GM23338 (cell line): ENCODE measurements at regions not wholly inside any gene's neighbourhood (a gene's known extent, or its start where the extent isn't known, plus 50 kb on each side); places are given as distances from the start of the nearest gene placed in this dataset.
"Not testable (repeated sequence)": the region's sequence is repeated elsewhere in the genome, so short reads cannot be mapped to it uniquely, and the experiment has no call there.

Experiments
- ATAC-seq: fragments of 200-7000 bp; cut with Tn5 transposase; 3 replicates; pipeline ENCODE4 v1.9.1; 2020
- DNase-seq: peaks from one replicate; pipeline ENCODE4 v3.0.0-alpha.2; 2015; ENCODE audit warnings: low spot score
- H2AFZ ChIP-seq: fragments of 200-600 bp; sonication (generic); 2 replicates; pipeline ENCODE4 v1.8.0; 2016; ENCODE audit warnings: antibody characterized with exemption, mild to moderate bottlenecking, moderate library complexity
- H3F3A ChIP-seq: fragments of 200-600 bp; sonication (generic); replicated peaks from 2 replicates; pipeline ENCODE4 v1.8.0; 2017; ENCODE audit warnings: antibody characterized with exemption, mixed run types, low read depth
- H3K27ac ChIP-seq: fragments of 200-600 bp; sonication (generic); 2 replicates; pipeline ENCODE4 v1.6.1; 2016; ENCODE audit warnings: low read depth
- H3K27me3 ChIP-seq: fragments of 200-600 bp; sonication (generic); 2 replicates; pipeline ENCODE4 v1.8.0; 2016; ENCODE audit warnings: mild to moderate bottlenecking, mixed run types, moderate library complexity; ENCODE audit not compliant: insufficient read depth
- H3K36me3 ChIP-seq: fragments of 200-600 bp; sonication (generic); 2 replicates; pipeline ENCODE4 v1.8.0; 2016; ENCODE audit warnings: mild to moderate bottlenecking; ENCODE audit not compliant: insufficient read depth
- H3K4me1 ChIP-seq: fragments of 200-600 bp; sonication (generic); 2 replicates; pipeline ENCODE4 v1.8.0; 2016; ENCODE audit warnings: mild to moderate bottlenecking, moderate library complexity; ENCODE audit not compliant: insufficient read depth
- H3K4me2 ChIP-seq: fragments of 200-600 bp; sonication (generic); 2 replicates; pipeline ENCODE4 v1.7.1; 2017; ENCODE audit warnings: mixed run types
- H3K4me3 ChIP-seq: fragments of 200-600 bp; sonication (generic); 2 replicates; pipeline ENCODE4 v1.6.1; 2016; ENCODE audit warnings: mixed run types
- H3K79me2 ChIP-seq: fragments of 200-600 bp; sonication (generic); replicated peaks from 2 replicates; pipeline ENCODE4 v1.8.0; 2017; ENCODE audit warnings: mild to moderate bottlenecking; ENCODE audit not compliant: insufficient read depth
- H3K9me2 ChIP-seq: fragments of 200-600 bp; sonication (generic); 2 replicates; pipeline ENCODE4 v1.8.0; 2017; ENCODE audit not compliant: insufficient read depth
- H4K20me1 ChIP-seq: fragments of 200-600 bp; sonication (generic); replicated peaks from 2 replicates; pipeline ENCODE4 v1.8.0; 2017; ENCODE audit warnings: mild to moderate bottlenecking; ENCODE audit not compliant: insufficient read depth
- H3K27ac Mint-ChIP-seq: 2 replicates; pipeline ENCODE4 v1.8.0; 2020; ENCODE audit warnings: inconsistent platforms, mild to moderate bottlenecking, moderate library complexity, mixed read lengths
- H3K27me3 Mint-ChIP-seq: 3 replicates; pipeline ENCODE4 v1.8.0; 2022; ENCODE audit warnings: low read depth, mild to moderate bottlenecking, moderate library complexity, mixed read lengths, inconsistent platforms; ENCODE audit not compliant: insufficient read depth, poor library complexity
- H3K36me3 Mint-ChIP-seq: 3 replicates; pipeline ENCODE4 v1.8.0; 2021; ENCODE audit warnings: low read depth, mild to moderate bottlenecking, inconsistent platforms, moderate library complexity, mixed read lengths
- H3K4me1 Mint-ChIP-seq: 3 replicates; pipeline ENCODE4 v1.8.0; 2020; ENCODE audit warnings: mild to moderate bottlenecking, inconsistent platforms, mixed read lengths
- H3K4me3 Mint-ChIP-seq: 3 replicates; pipeline ENCODE4 v1.8.0; 2021; ENCODE audit warnings: moderate library complexity, mild to moderate bottlenecking, inconsistent platforms, mixed read lengths
- H3K9me3 Mint-ChIP-seq: 3 replicates; pipeline ENCODE4 v1.8.0; 2020; ENCODE audit warnings: moderate library complexity, mild to moderate bottlenecking, inconsistent platforms, mixed read lengths
- NANOG ChIP-seq: IDR thresholded peaks from 2 replicates; pipeline ENCODE4 v1.6.1; 2016; ENCODE audit warnings: antibody characterized with exemption, borderline replicate concordance
- STAT1 ChIP-seq: IDR thresholded peaks from one replicate; pipeline ENCODE4 v1.6.1; 2016; ENCODE audit warnings: antibody characterized with exemption; ENCODE audit not compliant: unreplicated experiment
- ZNF331 ChIP-seq: fragments of 250-450 bp; sonication (Bioruptor Pico); IDR thresholded peaks from 2 replicates; pipeline ENCODE4 v1.5.0; 2020; ENCODE audit warnings: low read depth, mild to moderate bottlenecking, moderate library complexity
- TF ChIP-seq, protein P1 (sequence below): IDR thresholded peaks from 2 replicates; pipeline ENCODE4 v1.6.1; 2016; ENCODE audit warnings: antibody characterized with exemption
- TF ChIP-seq, protein P2 (sequence below), 2 experiments: fragments of 200-600 bp in 1 of 2; sonication (generic) in 1 of 2; conservative IDR thresholded peaks; 2 replicates each; pipeline versions ENCODE4 v1.5.1 to v1.6.1; 2016 to 2017; ENCODE audit warnings: antibody characterized with exemption in 2 of 2, low read depth in 2 of 2, mild to moderate bottlenecking in 2 of 2, moderate library complexity in 1 of 2
- TF ChIP-seq, protein P3 (sequence below): fragments of 250-450 bp; sonication (Bioruptor Pico); IDR thresholded peaks from 2 replicates; pipeline ENCODE4 v1.5.0; 2020; ENCODE audit warnings: mild to moderate bottlenecking, moderate library complexity

DNA sequence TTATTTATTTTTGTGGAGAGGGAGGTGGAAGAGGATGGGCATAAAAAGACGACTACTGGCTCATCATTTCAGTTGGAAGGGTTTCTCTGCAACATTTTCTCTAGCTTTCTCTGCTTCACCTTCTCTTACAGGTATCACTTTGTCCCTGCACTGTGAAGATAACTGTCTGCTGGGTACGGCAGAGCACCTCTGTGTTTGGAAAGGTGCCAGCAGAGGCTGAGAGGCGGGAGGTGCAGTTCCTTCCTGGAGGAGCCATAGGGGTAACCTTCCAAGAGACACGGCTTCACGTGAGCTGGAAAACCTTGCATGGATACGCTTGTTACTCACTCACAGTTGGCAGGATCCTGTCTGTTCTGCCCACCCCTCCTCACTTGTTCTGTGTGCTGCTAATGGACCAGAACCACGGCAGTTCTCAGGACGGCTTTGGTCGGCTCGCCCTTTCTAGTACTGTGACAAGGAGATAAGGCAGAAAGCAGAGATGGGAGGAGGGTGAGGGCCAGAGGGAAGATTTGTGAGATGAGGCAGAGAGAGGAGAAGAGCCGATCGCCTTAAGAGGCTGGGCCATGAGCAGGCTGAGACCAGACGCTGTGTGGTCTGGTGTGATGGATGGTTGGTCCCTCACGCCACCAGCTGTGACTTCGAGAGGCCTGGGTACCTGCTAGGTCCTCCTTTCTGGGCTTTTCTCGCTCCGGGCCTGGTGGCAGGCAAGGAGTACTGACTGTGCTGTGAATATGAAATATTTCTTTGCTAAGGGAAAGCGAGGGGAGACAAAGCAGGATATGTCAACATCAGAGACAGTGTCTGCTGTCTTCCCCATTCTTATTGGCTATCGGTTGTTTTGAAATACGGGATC is 66.8 kb downstream of the MRPL57 start:
- Histone ChIP-seq H3K27ac (no peak overlapping the region), H3K4me3 (no peak overlapping the region), H3F3A (no peaks in the 10 kb centered on the region), H3K9me2 (no peaks in the 10 kb centered on the region), H3K79me2 (no peaks in the 10 kb centered on the region), H3K4me1 (no peaks in the 10 kb centered on the region), H2AFZ (no peak overlapping the region), H4K20me1 (no peaks in the 10 kb centered on the region), H3K4me2 (no peak overlapping the region), H3K36me3 (no peaks in the 10 kb centered on the region), H3K27me3 (no peaks in the 10 kb centered on the region)
- Mint-ChIP-seq H3K36me3 (no peaks in the 10 kb centered on the region), H3K27ac (no peak overlapping the region), H3K9me3 (peaks cover 4% of the 10 kb centered on the region), H3K4me3 (no peak overlapping the region), H3K4me1 (peaks cover 4% of the 10 kb centered on the region), H3K27me3 (peaks cover 3% of the 10 kb centered on the region)
- TF ChIP-seq, protein P1, sequence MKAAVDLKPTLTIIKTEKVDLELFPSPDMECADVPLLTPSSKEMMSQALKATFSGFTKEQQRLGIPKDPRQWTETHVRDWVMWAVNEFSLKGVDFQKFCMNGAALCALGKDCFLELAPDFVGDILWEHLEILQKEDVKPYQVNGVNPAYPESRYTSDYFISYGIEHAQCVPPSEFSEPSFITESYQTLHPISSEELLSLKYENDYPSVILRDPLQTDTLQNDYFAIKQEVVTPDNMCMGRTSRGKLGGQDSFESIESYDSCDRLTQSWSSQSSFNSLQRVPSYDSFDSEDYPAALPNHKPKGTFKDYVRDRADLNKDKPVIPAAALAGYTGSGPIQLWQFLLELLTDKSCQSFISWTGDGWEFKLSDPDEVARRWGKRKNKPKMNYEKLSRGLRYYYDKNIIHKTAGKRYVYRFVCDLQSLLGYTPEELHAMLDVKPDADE = no peak
- TF ChIP-seq NANOG (no peak), STAT1 (no peak), ZNF331 (CRISPR knock-in tag) (no peak)
- TF ChIP-seq, protein P2, sequence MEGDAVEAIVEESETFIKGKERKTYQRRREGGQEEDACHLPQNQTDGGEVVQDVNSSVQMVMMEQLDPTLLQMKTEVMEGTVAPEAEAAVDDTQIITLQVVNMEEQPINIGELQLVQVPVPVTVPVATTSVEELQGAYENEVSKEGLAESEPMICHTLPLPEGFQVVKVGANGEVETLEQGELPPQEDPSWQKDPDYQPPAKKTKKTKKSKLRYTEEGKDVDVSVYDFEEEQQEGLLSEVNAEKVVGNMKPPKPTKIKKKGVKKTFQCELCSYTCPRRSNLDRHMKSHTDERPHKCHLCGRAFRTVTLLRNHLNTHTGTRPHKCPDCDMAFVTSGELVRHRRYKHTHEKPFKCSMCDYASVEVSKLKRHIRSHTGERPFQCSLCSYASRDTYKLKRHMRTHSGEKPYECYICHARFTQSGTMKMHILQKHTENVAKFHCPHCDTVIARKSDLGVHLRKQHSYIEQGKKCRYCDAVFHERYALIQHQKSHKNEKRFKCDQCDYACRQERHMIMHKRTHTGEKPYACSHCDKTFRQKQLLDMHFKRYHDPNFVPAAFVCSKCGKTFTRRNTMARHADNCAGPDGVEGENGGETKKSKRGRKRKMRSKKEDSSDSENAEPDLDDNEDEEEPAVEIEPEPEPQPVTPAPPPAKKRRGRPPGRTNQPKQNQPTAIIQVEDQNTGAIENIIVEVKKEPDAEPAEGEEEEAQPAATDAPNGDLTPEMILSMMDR (conservative IDR thresholded peaks at IDR 0.05; ENCODE audit: low read depth in 2 of 2) = no peak
- TF ChIP-seq, protein P3, sequence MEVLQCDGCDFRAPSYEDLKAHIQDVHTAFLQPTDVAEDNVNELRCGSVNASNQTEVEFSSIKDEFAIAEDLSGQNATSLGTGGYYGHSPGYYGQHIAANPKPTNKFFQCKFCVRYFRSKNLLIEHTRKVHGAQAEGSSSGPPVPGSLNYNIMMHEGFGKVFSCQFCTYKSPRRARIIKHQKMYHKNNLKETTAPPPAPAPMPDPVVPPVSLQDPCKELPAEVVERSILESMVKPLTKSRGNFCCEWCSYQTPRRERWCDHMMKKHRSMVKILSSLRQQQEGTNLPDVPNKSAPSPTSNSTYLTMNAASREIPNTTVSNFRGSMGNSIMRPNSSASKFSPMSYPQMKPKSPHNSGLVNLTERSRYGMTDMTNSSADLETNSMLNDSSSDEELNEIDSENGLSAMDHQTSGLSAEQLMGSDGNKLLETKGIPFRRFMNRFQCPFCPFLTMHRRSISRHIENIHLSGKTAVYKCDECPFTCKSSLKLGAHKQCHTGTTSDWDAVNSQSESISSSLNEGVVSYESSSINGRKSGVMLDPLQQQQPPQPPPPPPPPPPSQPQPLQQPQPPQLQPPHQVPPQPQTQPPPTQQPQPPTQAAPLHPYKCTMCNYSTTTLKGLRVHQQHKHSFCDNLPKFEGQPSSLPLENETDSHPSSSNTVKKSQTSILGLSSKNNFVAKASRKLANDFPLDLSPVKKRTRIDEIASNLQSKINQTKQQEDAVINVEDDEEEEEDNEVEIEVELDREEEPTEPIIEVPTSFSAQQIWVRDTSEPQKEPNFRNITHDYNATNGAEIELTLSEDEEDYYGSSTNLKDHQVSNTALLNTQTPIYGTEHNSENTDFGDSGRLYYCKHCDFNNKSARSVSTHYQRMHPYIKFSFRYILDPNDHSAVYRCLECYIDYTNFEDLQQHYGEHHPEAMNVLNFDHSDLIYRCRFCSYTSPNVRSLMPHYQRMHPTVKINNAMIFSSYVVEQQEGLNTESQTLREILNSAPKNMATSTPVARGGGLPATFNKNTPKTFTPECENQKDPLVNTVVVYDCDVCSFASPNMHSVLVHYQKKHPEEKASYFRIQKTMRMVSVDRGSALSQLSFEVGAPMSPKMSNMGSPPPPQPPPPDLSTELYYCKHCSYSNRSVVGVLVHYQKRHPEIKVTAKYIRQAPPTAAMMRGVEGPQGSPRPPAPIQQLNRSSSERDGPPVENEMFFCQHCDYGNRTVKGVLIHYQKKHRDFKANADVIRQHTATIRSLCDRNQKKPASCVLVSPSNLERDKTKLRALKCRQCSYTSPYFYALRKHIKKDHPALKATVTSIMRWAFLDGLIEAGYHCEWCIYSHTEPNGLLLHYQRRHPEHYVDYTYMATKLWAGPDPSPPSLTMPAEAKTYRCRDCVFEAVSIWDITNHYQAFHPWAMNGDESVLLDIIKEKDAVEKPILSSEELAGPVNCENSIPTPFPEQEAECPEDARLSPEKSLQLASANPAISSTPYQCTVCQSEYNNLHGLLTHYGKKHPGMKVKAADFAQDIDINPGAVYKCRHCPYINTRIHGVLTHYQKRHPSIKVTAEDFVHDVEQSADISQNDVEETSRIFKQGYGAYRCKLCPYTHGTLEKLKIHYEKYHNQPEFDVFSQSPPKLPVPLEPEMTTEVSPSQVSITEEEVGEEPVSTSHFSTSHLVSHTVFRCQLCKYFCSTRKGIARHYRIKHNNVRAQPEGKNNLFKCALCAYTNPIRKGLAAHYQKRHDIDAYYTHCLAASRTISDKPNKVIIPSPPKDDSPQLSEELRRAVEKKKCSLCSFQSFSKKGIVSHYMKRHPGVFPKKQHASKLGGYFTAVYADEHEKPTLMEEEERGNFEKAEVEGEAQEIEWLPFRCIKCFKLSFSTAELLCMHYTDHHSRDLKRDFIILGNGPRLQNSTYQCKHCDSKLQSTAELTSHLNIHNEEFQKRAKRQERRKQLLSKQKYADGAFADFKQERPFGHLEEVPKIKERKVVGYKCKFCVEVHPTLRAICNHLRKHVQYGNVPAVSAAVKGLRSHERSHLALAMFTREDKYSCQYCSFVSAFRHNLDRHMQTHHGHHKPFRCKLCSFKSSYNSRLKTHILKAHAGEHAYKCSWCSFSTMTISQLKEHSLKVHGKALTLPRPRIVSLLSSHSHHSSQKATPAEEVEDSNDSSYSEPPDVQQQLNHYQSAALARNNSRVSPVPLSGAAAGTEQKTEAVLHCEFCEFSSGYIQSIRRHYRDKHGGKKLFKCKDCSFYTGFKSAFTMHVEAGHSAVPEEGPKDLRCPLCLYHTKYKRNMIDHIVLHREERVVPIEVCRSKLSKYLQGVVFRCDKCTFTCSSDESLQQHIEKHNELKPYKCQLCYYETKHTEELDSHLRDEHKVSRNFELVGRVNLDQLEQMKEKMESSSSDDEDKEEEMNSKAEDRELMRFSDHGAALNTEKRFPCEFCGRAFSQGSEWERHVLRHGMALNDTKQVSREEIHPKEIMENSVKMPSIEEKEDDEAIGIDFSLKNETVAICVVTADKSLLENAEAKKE (CRISPR knock-in tag) = no peak
- DNase-seq (no peak), ATAC-seq (no peak; the same call in 2 of the 3 replicates)

DNA sequence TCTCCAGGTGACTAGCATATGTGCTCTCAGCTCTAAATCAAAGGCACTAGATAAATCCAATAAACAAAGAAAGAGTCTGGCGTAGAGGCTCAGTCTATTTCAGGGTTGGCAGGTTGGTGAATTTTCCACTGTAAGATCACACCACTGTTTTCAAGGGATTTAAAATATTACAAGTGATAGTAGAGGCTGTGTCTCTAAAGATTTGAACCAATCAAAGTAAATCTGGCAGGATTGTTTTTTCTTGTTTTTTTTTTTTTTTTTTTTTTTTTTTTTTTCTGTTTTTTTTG is 67.4 kb downstream of the MRPL57 start:
- not testable (repeated sequence) for H3K27me3 Mint-ChIP-seq, H3K9me3 Mint-ChIP-seq, H3K4me3 Mint-ChIP-seq, H3K4me1 ChIP-seq, H3F3A ChIP-seq, H4K20me1 ChIP-seq, H3K36me3 Mint-ChIP-seq, H3K27me3 ChIP-seq, H3K4me3 ChIP-seq, H3K4me1 Mint-ChIP-seq, ATAC-seq, H3K27ac ChIP-seq, H3K9me2 ChIP-seq, H3K79me2 ChIP-seq, DNase-seq, H3K4me2 ChIP-seq, H3K36me3 ChIP-seq, H3K27ac Mint-ChIP-seq, H2AFZ ChIP-seq
